ENCODE measurements at regions not wholly inside any gene's neighbourhood (a gene's known extent, or its start where the extent isn't known, plus 50 kb on each side); places are given as distances from the start of the nearest gene placed in this dataset.
"Not testable (repeated sequence)": the region's sequence is repeated elsewhere in the genome, so short reads cannot be mapped to it uniquely, and the experiment has no call there.

DNA sequence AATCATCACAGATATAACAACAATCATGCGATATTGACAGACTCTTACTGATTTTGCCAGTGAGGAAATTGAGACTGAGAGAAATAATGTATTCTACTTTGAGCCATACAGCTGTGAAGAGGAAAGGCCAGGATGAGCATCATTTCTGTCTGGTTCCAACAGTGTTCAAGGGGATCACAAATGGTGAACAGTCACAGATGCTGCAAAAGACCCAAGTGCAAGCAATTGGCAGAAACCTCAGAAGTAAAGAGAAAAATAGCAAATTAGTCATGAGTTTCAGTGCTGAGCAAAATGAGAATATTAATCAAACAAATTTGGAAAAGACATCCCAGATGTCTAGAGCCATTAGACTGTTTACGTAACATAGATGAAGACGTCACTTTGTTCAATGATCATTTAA, 114.1 kb downstream of the RAB38 start:
- Histone ChIP-seq H3K4me1 (ENCODE audit: control insufficient read depth, insufficient read depth, low read length) (no peaks in the 10 kb centered on the region), H3K4me3 (ENCODE audit: low read length) (no peak overlapping the region), H3K36me3 (ENCODE audit: control insufficient read depth, insufficient read depth, low read length) (no peaks in the 10 kb centered on the region), H3K27me3 (ENCODE audit: control insufficient read depth, insufficient read depth, low read length) (no peaks in the 10 kb centered on the region), H3K9me3 (ENCODE audit: control insufficient read depth, low read depth, low read length) (no peaks in the 10 kb centered on the region), H3K27ac (ENCODE audit: low read length) (no peak overlapping the region)
- DNase-seq = no peak
- WGBS (ENCODE audit: insufficient coverage, low lambda C conversion rate) = 95% methylated on average over 2 of the region's 3 CpGs

GRCh38 chr11:88059326-88059725, 115.9 kb downstream of the RAB38 start:
- H3K4me3 ChIP-seq (ENCODE audit: low read length) = no peak overlapping the region
- DNase-seq = no peak
- H3K9me3 ChIP-seq (ENCODE audit: control insufficient read depth, low read depth, low read length) = no peaks in the 10 kb centered on the region
- H3K36me3 ChIP-seq (ENCODE audit: control insufficient read depth, insufficient read depth, low read length) = no peaks in the 10 kb centered on the region
- no peaks in the 10 kb centered on the region for H3K27me3 ChIP-seq (ENCODE audit: control insufficient read depth, insufficient read depth, low read length)
- no peak overlapping the region for H3K27ac ChIP-seq (ENCODE audit: low read length)
- H3K4me1 ChIP-seq (ENCODE audit: control insufficient read depth, insufficient read depth, low read length) = no peaks in the 10 kb centered on the region

DNA sequence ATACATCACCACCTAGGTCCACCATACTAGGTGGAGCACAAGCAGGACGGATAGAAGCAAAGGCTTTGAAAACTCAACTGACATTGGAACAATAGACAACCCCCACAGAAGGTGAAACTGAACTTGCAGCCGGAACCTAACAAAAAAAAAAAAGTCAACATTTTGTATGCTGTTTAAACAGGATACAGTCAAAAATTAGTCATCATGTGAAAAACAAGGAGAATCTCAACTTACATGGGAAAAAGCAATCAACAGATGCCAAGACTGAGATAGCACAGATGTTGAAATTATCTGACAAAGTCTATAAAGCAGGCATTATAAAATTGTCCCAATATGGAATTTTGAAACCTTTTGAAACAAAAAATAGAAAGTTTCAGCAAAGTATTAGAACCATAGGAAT, 123.8 kb downstream of the RAB38 start:
- H3K4me3 ChIP-seq (ENCODE audit: low read length) = no peak overlapping the region
- no peak overlapping the region for H3K27ac ChIP-seq (ENCODE audit: low read length)
- 80% methylated on average over 1 of the region's 2 CpGs for WGBS (ENCODE audit: insufficient coverage, low lambda C conversion rate)
- H3K27me3 ChIP-seq (ENCODE audit: control insufficient read depth, insufficient read depth, low read length) = no peaks in the 10 kb centered on the region
- no peaks in the 10 kb centered on the region for H3K9me3 ChIP-seq (ENCODE audit: control insufficient read depth, low read depth, low read length)
- H3K4me1 ChIP-seq (ENCODE audit: control insufficient read depth, insufficient read depth, low read length) = no peaks in the 10 kb centered on the region
- H3K36me3 ChIP-seq (ENCODE audit: control insufficient read depth, insufficient read depth, low read length) = no peaks in the 10 kb centered on the region
- no peak for DNase-seq

- Histone ChIP-seq H3K4me1 (ENCODE audit: control insufficient read depth, insufficient read depth, low read length) (no peaks in the 10 kb centered on the region), H3K27me3 (ENCODE audit: control insufficient read depth, insufficient read depth, low read length) (no peaks in the 10 kb centered on the region), H3K4me3 (ENCODE audit: low read length) (no peak overlapping the region), H3K27ac (ENCODE audit: low read length) (no peak overlapping the region), H3K9me3 (ENCODE audit: control insufficient read depth, low read depth, low read length) (no peaks in the 10 kb centered on the region), H3K36me3 (ENCODE audit: control insufficient read depth, insufficient read depth, low read length) (no peaks in the 10 kb centered on the region)
- no CpG with 5 or more reads among the region's 2 CpGs for WGBS (ENCODE audit: insufficient coverage, low lambda C conversion rate)
- no peak for DNase-seq
Observed at GRCh38 chr11:88050247-88050646, 125.0 kb downstream of the RAB38 start.

DNA sequence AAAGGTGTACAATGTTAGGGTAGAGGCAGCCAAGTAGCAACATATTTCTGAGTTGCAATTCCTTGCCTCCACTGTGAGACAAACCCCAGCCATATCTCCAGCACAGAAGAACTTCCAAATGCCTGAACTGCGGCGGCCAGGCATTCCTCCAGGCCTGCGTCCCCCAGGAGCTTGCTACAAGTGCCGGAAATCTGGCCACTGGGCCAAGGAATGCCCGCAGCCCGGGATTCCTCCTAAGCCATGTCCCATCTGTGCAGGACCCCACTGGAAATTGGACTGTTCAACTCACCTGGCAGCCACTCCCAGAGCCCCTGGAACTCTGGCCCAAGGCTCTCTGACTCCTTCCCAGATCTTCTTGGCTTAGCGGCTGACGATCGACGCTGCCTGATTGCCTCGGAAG, 130.0 kb downstream of the RAB38 start:
- H3K4me3 ChIP-seq (ENCODE audit: low read length); H3K36me3 ChIP-seq (ENCODE audit: control insufficient read depth, insufficient read depth, low read length); H3K4me1 ChIP-seq (ENCODE audit: control insufficient read depth, insufficient read depth, low read length); H3K27me3 ChIP-seq (ENCODE audit: control insufficient read depth, insufficient read depth, low read length); DNase-seq; H3K9me3 ChIP-seq (ENCODE audit: control insufficient read depth, low read depth, low read length); H3K27ac ChIP-seq (ENCODE audit: low read length): not testable (repeated sequence)
- no CpG with 5 or more reads among the region's 11 CpGs for WGBS (ENCODE audit: insufficient coverage, low lambda C conversion rate)

- 67% methylated on average over 1 of the region's 5 CpGs for WGBS (ENCODE audit: insufficient coverage, low lambda C conversion rate)
- not testable (repeated sequence) for DNase-seq; H3K4me1 ChIP-seq (ENCODE audit: control insufficient read depth, insufficient read depth, low read length); H3K27ac ChIP-seq (ENCODE audit: low read length); H3K4me3 ChIP-seq (ENCODE audit: low read length); H3K9me3 ChIP-seq (ENCODE audit: control insufficient read depth, low read depth, low read length); H3K27me3 ChIP-seq (ENCODE audit: control insufficient read depth, insufficient read depth, low read length); H3K36me3 ChIP-seq (ENCODE audit: control insufficient read depth, insufficient read depth, low read length)
Observed at GRCh38 chr11:88044658-88045057, 130.6 kb downstream of the RAB38 start.

- no peaks in the 10 kb centered on the region for H3K27me3 ChIP-seq (ENCODE audit: control insufficient read depth, insufficient read depth, low read length)
- WGBS (ENCODE audit: insufficient coverage, low lambda C conversion rate) = 58% methylated on average over 2 of the region's 3 CpGs
- H3K4me3 ChIP-seq (ENCODE audit: low read length) = no peak overlapping the region
- DNase-seq = no peak
- no peaks in the 10 kb centered on the region for H3K4me1 ChIP-seq (ENCODE audit: control insufficient read depth, insufficient read depth, low read length)
- no peaks in the 10 kb centered on the region for H3K9me3 ChIP-seq (ENCODE audit: control insufficient read depth, low read depth, low read length)
- H3K27ac ChIP-seq (ENCODE audit: low read length) = no peak overlapping the region
- no peaks in the 10 kb centered on the region for H3K36me3 ChIP-seq (ENCODE audit: control insufficient read depth, insufficient read depth, low read length)
Observed at GRCh38 chr11:88043149-88043548, 132.1 kb downstream of the RAB38 start.

DNA sequence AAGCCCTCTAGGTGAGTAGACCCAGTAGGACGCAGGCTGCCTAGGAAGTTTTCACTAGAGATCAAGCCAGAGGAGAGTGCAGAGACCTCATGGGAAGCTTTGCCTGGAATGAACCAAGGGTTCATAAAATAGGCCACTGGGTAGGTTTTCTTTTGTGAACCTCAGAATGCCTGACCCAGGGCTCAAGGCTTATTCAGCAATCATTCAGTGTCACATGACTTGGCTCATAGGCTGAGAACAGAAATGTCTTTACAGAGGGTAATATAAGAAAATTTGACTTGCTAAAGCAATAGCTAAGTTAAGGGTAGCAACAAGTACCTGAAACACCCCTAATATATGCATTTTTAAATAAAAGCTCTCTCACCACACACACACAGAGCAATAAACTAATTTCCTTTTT, 132.6 kb downstream of the RAB38 start:
- H3K36me3 ChIP-seq (ENCODE audit: control insufficient read depth, insufficient read depth, low read length) = no peaks in the 10 kb centered on the region
- no peaks in the 10 kb centered on the region for H3K9me3 ChIP-seq (ENCODE audit: control insufficient read depth, low read depth, low read length)
- no peaks in the 10 kb centered on the region for H3K4me1 ChIP-seq (ENCODE audit: control insufficient read depth, insufficient read depth, low read length)
- WGBS (ENCODE audit: insufficient coverage, low lambda C conversion rate) = no CpG with 5 or more reads among the region's 1 CpG
- no peak overlapping the region for H3K27ac ChIP-seq (ENCODE audit: low read length)
- H3K4me3 ChIP-seq (ENCODE audit: low read length) = no peak overlapping the region
- no peaks in the 10 kb centered on the region for H3K27me3 ChIP-seq (ENCODE audit: control insufficient read depth, insufficient read depth, low read length)
- DNase-seq = peak in 1 of 2 donors; percentile 24

- no peaks in the 10 kb centered on the region for H3K36me3 ChIP-seq (ENCODE audit: control insufficient read depth, insufficient read depth, low read length)
- H3K4me3 ChIP-seq (ENCODE audit: low read length) = no peak overlapping the region
- no CpG with 5 or more reads among the region's 2 CpGs for WGBS (ENCODE audit: insufficient coverage, low lambda C conversion rate)
- no peaks in the 10 kb centered on the region for H3K27me3 ChIP-seq (ENCODE audit: control insufficient read depth, insufficient read depth, low read length)
- H3K9me3 ChIP-seq (ENCODE audit: control insufficient read depth, low read depth, low read length) = no peaks in the 10 kb centered on the region
- no peak overlapping the region for H3K27ac ChIP-seq (ENCODE audit: low read length)
- no peaks in the 10 kb centered on the region for H3K4me1 ChIP-seq (ENCODE audit: control insufficient read depth, insufficient read depth, low read length)
- DNase-seq = peak in 1 of 2 donors; percentile 3
Observed at GRCh38 chr11:88042238-88042637, 133.0 kb downstream of the RAB38 start.

GRCh38 chr11:88041679-88042078, 133.6 kb downstream of the RAB38 start:
- Histone ChIP-seq H3K4me1 (ENCODE audit: control insufficient read depth, insufficient read depth, low read length) (no peaks in the 10 kb centered on the region), H3K4me3 (ENCODE audit: low read length) (no peak overlapping the region), H3K9me3 (ENCODE audit: control insufficient read depth, low read depth, low read length) (no peaks in the 10 kb centered on the region), H3K27me3 (ENCODE audit: control insufficient read depth, insufficient read depth, low read length) (no peaks in the 10 kb centered on the region), H3K36me3 (ENCODE audit: control insufficient read depth, insufficient read depth, low read length) (no peaks in the 10 kb centered on the region), H3K27ac (ENCODE audit: low read length) (no peak overlapping the region)
- no peak for DNase-seq
- no CpG with 5 or more reads among the region's 2 CpGs for WGBS (ENCODE audit: insufficient coverage, low lambda C conversion rate)

DNA sequence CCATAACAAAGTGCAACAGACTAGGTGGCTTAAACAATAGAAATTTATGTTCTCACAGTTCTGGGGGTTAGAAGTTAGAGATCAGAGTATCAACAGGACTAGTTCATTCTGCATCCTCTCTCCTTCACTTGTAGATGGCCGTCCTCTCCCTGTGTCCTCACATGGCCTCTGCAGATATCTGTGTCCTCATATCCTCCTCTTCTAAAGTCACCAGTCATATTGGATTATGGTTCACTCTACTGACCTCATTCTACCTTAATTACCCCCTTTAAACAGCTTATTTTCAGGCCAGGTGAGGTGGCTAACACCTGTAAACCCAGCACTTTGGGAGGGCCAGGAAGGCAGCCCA, 135.1 kb downstream of the RAB38 start:
- H3K36me3 ChIP-seq (ENCODE audit: control insufficient read depth, insufficient read depth, low read length) = no peaks in the 10 kb centered on the region
- H3K4me3 ChIP-seq (ENCODE audit: low read length) = no peak overlapping the region
- H3K27me3 ChIP-seq (ENCODE audit: control insufficient read depth, insufficient read depth, low read length) = no peaks in the 10 kb centered on the region
- WGBS (ENCODE audit: insufficient coverage, low lambda C conversion rate) = no CpG with 5 or more reads among the region's 1 CpG
- H3K27ac ChIP-seq (ENCODE audit: low read length) = no peak overlapping the region
- DNase-seq = no peak
- H3K4me1 ChIP-seq (ENCODE audit: control insufficient read depth, insufficient read depth, low read length) = no peaks in the 10 kb centered on the region
- no peaks in the 10 kb centered on the region for H3K9me3 ChIP-seq (ENCODE audit: control insufficient read depth, low read depth, low read length)

Data from large intestine (tissue), 3 donors.